IPS-18c (cell line): ENCODE measurements at regions not wholly inside any gene's neighbourhood (a gene's known extent, or its start where the extent isn't known, plus 50 kb on each side); places are given as distances from the start of the nearest gene placed in this dataset.
A peak's percentile ranks its signal among the peaks of the same experiment; 100 is the strongest.
"Not testable (repeated sequence)": the region's sequence is repeated elsewhere in the genome, so short reads cannot be mapped to it uniquely, and the experiment has no call there.

Experiments used
- H3K4me3 ChIP-seq: 2 replicates; pipeline ENCODE4 v1.7.0; 2013; ENCODE audit warnings: low read depth, mild to moderate bottlenecking, low read length, moderate library complexity; ENCODE audit not compliant: insufficient read depth
- H3K9me3 ChIP-seq: one replicate; pipeline ENCODE4 v1.6.1; 2013; ENCODE audit warnings: mild to moderate bottlenecking, low read length, moderate library complexity; ENCODE audit not compliant: control insufficient read depth, insufficient read depth

GRCh38 chr2:222034058-222034457, 264.7 kb downstream of the PAX3 start:
- no peak overlapping the region for H3K4me3 ChIP-seq

GRCh38 chr2:222033541-222033940, 265.3 kb downstream of the PAX3 start:
- Histone ChIP-seq H3K9me3 (no peaks in the 10 kb centered on the region), H3K4me3 (no peak overlapping the region)

More at GRCh38 chr2:222034058-222034457, 264.7 kb downstream of the PAX3 start:
- no peaks in the 10 kb centered on the region for H3K9me3 ChIP-seq

- H3K9me3 ChIP-seq: no peaks in the 10 kb centered on the region
- 0 out of 2 replicates have a peak overlapping the region, but pooled peaks have one; percentile 5 for H3K4me3 ChIP-seq
Measured at GRCh38 chr2:222025881-222026271, 272.9 kb downstream of the PAX3 start.

- H3K4me3 ChIP-seq: 0 out of 2 replicates have a peak overlapping the region, but pooled peaks have one; percentile 6
- H3K9me3 ChIP-seq: no peaks in the 10 kb centered on the region
Measured at GRCh38 chr2:222024932-222025880, 273.6 kb downstream of the PAX3 start.

GRCh38 chr2:222017252-222017850, 281.4 kb downstream of the PAX3 start:
- H3K4me3 ChIP-seq: no peak overlapping the region
- no peaks in the 10 kb centered on the region for H3K9me3 ChIP-seq

- no peak overlapping the region for H3K4me3 ChIP-seq
- H3K9me3 ChIP-seq: no peaks in the 10 kb centered on the region
Measured at GRCh38 chr2:222013889-222014288, 284.9 kb downstream of the PAX3 start.

- no peaks in the 10 kb centered on the region for H3K9me3 ChIP-seq
- H3K4me3 ChIP-seq: no peak overlapping the region
Measured at GRCh38 chr2:222000326-222000725, 298.5 kb downstream of the PAX3 start.

GRCh38 chr2:221999717-222000116, 299.1 kb downstream of the PAX3 start:
- Histone ChIP-seq H3K4me3 (no peak overlapping the region), H3K9me3 (no peaks in the 10 kb centered on the region)

GRCh38 chr2:221999166-221999565, 299.6 kb downstream of the PAX3 start:
- no peaks in the 10 kb centered on the region for H3K9me3 ChIP-seq
- no peak overlapping the region for H3K4me3 ChIP-seq

- Histone ChIP-seq H3K4me3 (no peak overlapping the region), H3K9me3 (no peaks in the 10 kb centered on the region)
Measured at GRCh38 chr2:221997683-221998082, 301.1 kb downstream of the PAX3 start.

- Histone ChIP-seq H3K4me3 (no peak overlapping the region), H3K9me3 (no peaks in the 10 kb centered on the region)
Measured at GRCh38 chr2:221997100-221997499, 301.7 kb downstream of the PAX3 start.

- Histone ChIP-seq H3K4me3 (no peak overlapping the region), H3K9me3 (peaks cover 3% of the 10 kb centered on the region)
Measured at GRCh38 chr2:221994926-221995325, 303.9 kb downstream of the PAX3 start.

- not testable (repeated sequence) for H3K9me3 ChIP-seq, H3K4me3 ChIP-seq
Measured at GRCh38 chr2:221984376-221984775, 314.4 kb downstream of the PAX3 start.

- no peaks in the 10 kb centered on the region for H3K9me3 ChIP-seq
Measured at GRCh38 chr2:221981912-221982470, 316.8 kb downstream of the PAX3 start.

GRCh38 chr2:221975151-221975550, 323.6 kb downstream of the PAX3 start:
- Histone ChIP-seq H3K4me3 (no peak overlapping the region), H3K9me3 (no peaks in the 10 kb centered on the region)

More at GRCh38 chr2:221981912-221982470, 316.8 kb downstream of the PAX3 start:
- H3K4me3 ChIP-seq: no peak overlapping the region

GRCh38 chr2:221973902-221974301, 324.9 kb downstream of the PAX3 start:
- H3K9me3 ChIP-seq: no peaks in the 10 kb centered on the region
- H3K4me3 ChIP-seq: no peak overlapping the region

- Histone ChIP-seq H3K9me3 (no peaks in the 10 kb centered on the region), H3K4me3 (no peak overlapping the region)
Measured at GRCh38 chr2:221973502-221973901, 325.3 kb downstream of the PAX3 start.
